HEK293T (cell line): ENCODE measurements at regions not wholly inside any gene's neighbourhood (a gene's known extent, or its start where the extent isn't known, plus 50 kb on each side); places are given as distances from the start of the nearest gene placed in this dataset.
"Not testable (repeated sequence)": the region's sequence is repeated elsewhere in the genome, so short reads cannot be mapped to it uniquely, and the experiment has no call there.

Experiments
- CTCF ChIA-PET: fragments of 350-600 bp; formaldehyde crosslinking; extraction: SDS; loops from one replicate; lab custom pipeline; 2021; ENCODE audit warnings: antibody characterized with exemption, inconsistent platforms; lab: Yijun Ruan, JAX
- POLR2A ChIA-PET: fragments of 350-600 bp; formaldehyde crosslinking; extraction: SDS; loops from one replicate; lab custom pipeline; 2020; ENCODE audit warnings: antibody characterized with exemption, inconsistent platforms; lab: Yijun Ruan, JAX
- DNase-seq: peaks from one replicate; pipeline ENCODE4 v3.0.0; 2012; ENCODE audit warnings: mixed read lengths; ENCODE audit errors: extremely low spot score
- ARNT ChIP-seq: fragments of 450-650 bp; IDR thresholded peaks from 2 replicates; pipeline ENCODE4 v1.6.1; 2017; ENCODE audit warnings: mild to moderate bottlenecking
- BHLHE40 ChIP-seq: fragments of 450-650 bp; IDR thresholded peaks from 2 replicates; pipeline ENCODE4 v1.6.1; 2016; ENCODE audit warnings: mild to moderate bottlenecking, moderate library complexity, borderline replicate concordance
- CTBP1 ChIP-seq: fragments of 450-650 bp; IDR thresholded peaks from 2 replicates; pipeline ENCODE4 v1.6.1; 2016; ENCODE audit warnings: borderline replicate concordance
- ELF4 ChIP-seq: fragments of 450-650 bp; IDR thresholded peaks from 2 replicates; pipeline ENCODE4 v1.6.1; 2017; ENCODE audit warnings: antibody characterized with exemption
- FOXA1 ChIP-seq: fragments of 450-650 bp; IDR thresholded peaks from 2 replicates; pipeline ENCODE4 v1.6.1; 2016; ENCODE audit warnings: mild to moderate bottlenecking
- FOXK2 ChIP-seq: fragments of 450-650 bp; IDR thresholded peaks from 2 replicates; pipeline ENCODE4 v1.6.1; 2016; ENCODE audit warnings: mild to moderate bottlenecking
- FOXM1 ChIP-seq: fragments of 450-650 bp; IDR thresholded peaks from 2 replicates; pipeline ENCODE4 v1.6.1; 2017; ENCODE audit warnings: mild to moderate bottlenecking, borderline replicate concordance
- HDGF ChIP-seq: fragments of 450-650 bp; IDR thresholded peaks from 2 replicates; pipeline ENCODE4 v1.6.1; 2017; ENCODE audit warnings: antibody characterized with exemption, borderline replicate concordance
- L3MBTL2 ChIP-seq: fragments of 450-650 bp; conservative IDR thresholded peaks from 2 replicates; pipeline ENCODE4 v1.6.1; 2016; ENCODE audit warnings: mild to moderate bottlenecking
- LEF1 ChIP-seq: fragments of 450-650 bp; IDR thresholded peaks from 2 replicates; pipeline ENCODE4 v1.6.1; 2017; ENCODE audit warnings: mild to moderate bottlenecking, borderline replicate concordance
- NFRKB ChIP-seq: fragments of 450-650 bp; IDR thresholded peaks from 2 replicates; pipeline ENCODE4 v1.6.1; 2016; ENCODE audit warnings: mild to moderate bottlenecking, moderate library complexity
- PKNOX1 ChIP-seq: fragments of 450-650 bp; IDR thresholded peaks from 2 replicates; pipeline ENCODE4 v1.6.1; 2016
- SP1 ChIP-seq: fragments of 450-650 bp; IDR thresholded peaks from 2 replicates; pipeline ENCODE4 v1.6.1; 2017
- SUZ12 ChIP-seq: fragments of 450-650 bp; IDR thresholded peaks from 2 replicates; pipeline ENCODE4 v1.6.1; 2016; ENCODE audit warnings: mild to moderate bottlenecking
- TARDBP ChIP-seq: fragments of 450-650 bp; IDR thresholded peaks from 2 replicates; pipeline ENCODE4 v1.6.1; 2016
- ZNF384 ChIP-seq: fragments of 450-650 bp; IDR thresholded peaks from 2 replicates; pipeline ENCODE4 v1.6.1; 2016

GRCh38 chr3:99561056-99561455, 77.3 kb upstream of the COL8A1 start:
- DNase-seq: no peak
- TF ChIP-seq ARNT (no peak), BHLHE40 (no peak), HDGF (no peak), TARDBP (no peak), FOXM1 (no peak), FOXA1 (no peak), PKNOX1 (no peak), ZNF384 (no peak), LEF1 (no peak), L3MBTL2 (no peak), CTBP1 (no peak)
- ChIA-PET POLR2A (no interaction called here), CTCF (no interaction called here)

GRCh38 chr3:99559196-99559595, 79.2 kb upstream of the COL8A1 start:
- TF ChIP-seq SP1: no peak
- no peak for TF ChIP-seq CTBP1
- TF ChIP-seq BHLHE40: no peak
- TF ChIP-seq PKNOX1: no peak
- TF ChIP-seq ZNF384: no peak
- TF ChIP-seq L3MBTL2: no peak
- no peak for TF ChIP-seq ELF4
- no peak for TF ChIP-seq HDGF
- TF ChIP-seq ARNT: no peak
- TF ChIP-seq LEF1: no peak
- no peak for TF ChIP-seq FOXM1
- no peak for TF ChIP-seq TARDBP
- ChIA-PET CTCF (no interaction called here), POLR2A (no interaction called here)
- DNase-seq: no peak

GRCh38 chr3:99555885-99556284, 82.5 kb upstream of the COL8A1 start:
- DNase-seq, POLR2A ChIA-PET, CTCF ChIA-PET: not testable (repeated sequence)

- CTCF ChIA-PET: no interaction called here
- no peak for DNase-seq
- POLR2A ChIA-PET: no interaction called here
- TF ChIP-seq L3MBTL2 (no peak), SUZ12 (no peak), FOXM1 (no peak)
Measured at GRCh38 chr3:99551520-99551919, 86.9 kb upstream of the COL8A1 start.

GRCh38 chr3:99549957-99550603, 88.3 kb upstream of the COL8A1 start:
- CTCF ChIA-PET: no interaction called here
- TF ChIP-seq PKNOX1: no peak
- TF ChIP-seq TARDBP: no peak
- POLR2A ChIA-PET: no interaction called here
- no peak for DNase-seq

- no peak for DNase-seq
- CTCF ChIA-PET: no interaction called here
- no peak for TF ChIP-seq BHLHE40
- TF ChIP-seq FOXM1: no peak
- TF ChIP-seq ZNF384: no peak
- TF ChIP-seq TARDBP: no peak
- no peak for TF ChIP-seq FOXA1
- TF ChIP-seq NFRKB: no peak
- TF ChIP-seq CTBP1: no peak
- POLR2A ChIA-PET: no interaction called here
Measured at GRCh38 chr3:99549220-99549619, 89.2 kb upstream of the COL8A1 start.

GRCh38 chr3:99548674-99549073, 89.7 kb upstream of the COL8A1 start:
- TF ChIP-seq SP1: no peak
- TF ChIP-seq ELF4: no peak
- no peak for TF ChIP-seq LEF1
- POLR2A ChIA-PET: no interaction called here
- DNase-seq: no peak
- CTCF ChIA-PET: no interaction called here

- DNase-seq: no peak
- ChIA-PET CTCF (no interaction called here), POLR2A (no interaction called here)
- TF ChIP-seq FOXK2: no peak
- TF ChIP-seq LEF1: no peak
- no peak for TF ChIP-seq ARNT
- TF ChIP-seq ZNF384: no peak
- no peak for TF ChIP-seq FOXA1
Measured at GRCh38 chr3:99545941-99546580, 92.3 kb upstream of the COL8A1 start.
